Adrenal gland (tissue), 5 donors: ENCODE measurements at regions not wholly inside any gene's neighbourhood (a gene's known extent, or its start where the extent isn't known, plus 50 kb on each side); places are given as distances from the start of the nearest gene placed in this dataset.

Source experiments
- CTCF ChIP-seq, 6 experiments: fragments of 450-650 bp in 4 of 6; fragments of 200-600 bp in 2 of 6; sonication (generic) in 1 of 6; IDR thresholded peaks; 1 replicate in 5 of 6; 2 replicates in 1 of 6; pipeline versions ENCODE4 v1.5.1 to v1.8.0; 2016 to 2021; ENCODE audit warnings: antibody characterized with exemption in 6 of 6, mild to moderate bottlenecking in 2 of 6, moderate library complexity in 1 of 6
- POLR2A ChIP-seq, 2 donors: fragments of 450-650 bp; IDR thresholded peaks; one replicate each; pipeline ENCODE4 v1.6.1; 2017; ENCODE audit warnings: antibody characterized with exemption in 2 of 2, mild to moderate bottlenecking in 2 of 2, moderate library complexity in 1 of 2
- donor health status: DM: no; HTN: no; CAD: no.

- TF ChIP-seq CTCF (IDR thresholded peaks at IDR 0.05), result no peak
- TF ChIP-seq POLR2A (IDR thresholded peaks at IDR 0.05), result no peak
These were observed 68.6 kb upstream of the IPO5 start for GRCh38 chr13:97884707-97885468.
